SK-N-SH (cell line): ENCODE measurements at regions not wholly inside any gene's neighbourhood (a gene's known extent, or its start where the extent isn't known, plus 50 kb on each side); places are given as distances from the start of the nearest gene placed in this dataset.
A peak's percentile ranks its signal among the peaks of the same experiment; 100 is the strongest.

Experiments
- CTCF ChIA-PET: fragments of 300-600, 350-600 bp; formaldehyde crosslinking; extraction: SDS; loops from one replicate; lab custom pipeline; 2021; lab: Yijun Ruan, JAX
- POLR2A ChIA-PET: fragments of 350-600 bp; sonication (Branson Sonifier 250); formaldehyde crosslinking; extraction: SDS; loops from one replicate; lab custom pipeline; 2020; ENCODE audit warnings: antibody characterized with exemption, inconsistent platforms; lab: Yijun Ruan, JAX
- DNase-seq: peaks from one replicate; pipeline ENCODE4 v3.0.0; 2012
- H2AFZ ChIP-seq: fragments of 200-600 bp; sonication (generic); 2 replicates; pipeline ENCODE4 v1.8.1; 2016; ENCODE audit warnings: antibody characterized with exemption, mild to moderate bottlenecking, low read depth
- H3F3A ChIP-seq: fragments of 200-600 bp; sonication (generic); replicated peaks from 2 replicates; pipeline ENCODE3; 2016; ENCODE audit warnings: antibody characterized with exemption, mild to moderate bottlenecking; ENCODE audit not compliant: insufficient read depth
- H3K27ac ChIP-seq, 2 experiments: fragments of 200-500 bp in 1 of 2; fragments of 200-600 bp in 1 of 2; sonication (Bioruptor generic) in 1 of 2; sonication (generic), shearing (Covaris generic) in 1 of 2; 2 replicates each; pipeline versions ENCODE4 v1.5.1 to v1.6.1; 2014 to 2016; ENCODE audit warnings: low read depth in 2 of 2, inconsistent platforms in 1 of 2, low read length in 1 of 2, mild to moderate bottlenecking in 1 of 2, mixed read lengths in 1 of 2
- H3K27me3 ChIP-seq: fragments of 200-600 bp; sonication (generic), shearing (Covaris generic); 2 replicates; pipeline ENCODE4 v1.6.1; 2016; ENCODE audit warnings: mixed run types; ENCODE audit not compliant: insufficient read depth
- H3K36me3 ChIP-seq, 2 experiments: fragments of 200-500 bp in 1 of 2; fragments of 200-600 bp in 1 of 2; sonication (Bioruptor generic) in 1 of 2; sonication (generic) in 1 of 2; replicated peaks in 1 of 2; 2 replicates each; pipeline versions ENCODE3 to v1.5.1; 2014 to 2016; ENCODE audit warnings: low read length in 1 of 2, mild to moderate bottlenecking in 1 of 2; ENCODE audit not compliant: insufficient read depth in 2 of 2, control insufficient read depth in 1 of 2
- H3K4me1 ChIP-seq, 2 experiments: fragments of 200-500 bp in 1 of 2; fragments of 200-600 bp in 1 of 2; sonication (Bioruptor generic) in 1 of 2; sonication (generic), shearing (Covaris generic) in 1 of 2; 2 replicates each; pipeline versions ENCODE4 v1.5.1 to v1.6.1; 2014 to 2016; ENCODE audit warnings: low read depth in 1 of 2, low read length in 1 of 2, mixed run types in 1 of 2; ENCODE audit not compliant: insufficient read depth in 2 of 2, control insufficient read depth in 1 of 2
- H3K4me2 ChIP-seq: fragments of 200-600 bp; sonication (generic), shearing (Covaris generic); 2 replicates; pipeline ENCODE4 v1.6.1; 2017; ENCODE audit warnings: mixed run types
- H3K4me3 ChIP-seq, 2 experiments: fragments of 200-500 bp in 1 of 2; fragments of 200-600 bp in 1 of 2; sonication (Bioruptor generic) in 1 of 2; sonication (generic), shearing (Covaris generic) in 1 of 2; 2 replicates each; pipeline versions ENCODE4 v1.5.1 to v1.8.1; 2014 to 2016; ENCODE audit warnings: low read depth in 2 of 2, inconsistent platforms in 1 of 2, low read length in 1 of 2, mild to moderate bottlenecking in 1 of 2, mixed read lengths in 1 of 2, moderate library complexity in 1 of 2
- H3K79me2 ChIP-seq: fragments of 200-600 bp; sonication (generic); 2 replicates; pipeline ENCODE4 v1.8.1; 2017; ENCODE audit warnings: mild to moderate bottlenecking; ENCODE audit not compliant: insufficient read depth
- H3K9ac ChIP-seq: fragments of 200-600 bp; sonication (generic); 2 replicates; pipeline ENCODE4 v1.6.1; 2017; ENCODE audit warnings: mixed run types
- H3K9me2 ChIP-seq: fragments of 200-600 bp; sonication (generic); 2 replicates; pipeline ENCODE4 v1.6.1; 2017; ENCODE audit warnings: mixed run types
- H3K9me3 ChIP-seq: fragments of 200-600 bp; sonication (generic); 2 replicates; pipeline ENCODE4 v1.6.1; 2017; ENCODE audit warnings: mixed run types, mild to moderate bottlenecking, moderate library complexity
- H4K20me1 ChIP-seq: fragments of 200-600 bp; sonication (generic); 2 replicates; pipeline ENCODE4 v1.6.1; 2017; ENCODE audit warnings: mild to moderate bottlenecking, mixed run types; ENCODE audit not compliant: insufficient read depth
- EP300 ChIP-seq, 2 experiments: IDR thresholded peaks; 2 replicates each; pipeline versions ENCODE4 v1.4.0 to v1.6.1; 2012; ENCODE audit warnings: borderline replicate concordance in 1 of 2, low read depth in 1 of 2, low read length in 1 of 2
- FOXM1 ChIP-seq: IDR thresholded peaks from 2 replicates; pipeline ENCODE4 v1.4.0; 2012; ENCODE audit warnings: low read depth, mild to moderate bottlenecking
- GATA2 ChIP-seq: sonication (generic); formaldehyde crosslinking; IDR thresholded peaks from 2 replicates; pipeline ENCODE4 v1.5.0; 2020; ENCODE audit warnings: mild to moderate bottlenecking, missing genetic modification reagents
- MXI1 ChIP-seq: IDR thresholded peaks from 2 replicates; pipeline ENCODE4 v1.6.1; 2012; ENCODE audit warnings: mild to moderate bottlenecking, low read depth, low read length, improper control_type of control experiment
- NFIC ChIP-seq: IDR thresholded peaks from 2 replicates; pipeline ENCODE4 v1.4.0; 2012; ENCODE audit warnings: borderline replicate concordance
- PBX3 ChIP-seq: IDR thresholded peaks from 2 replicates; pipeline ENCODE4; 2012
- POLR2AphosphoS5 ChIP-seq: IDR thresholded peaks from 2 replicates; pipeline ENCODE4 v1.6.1; 2012; ENCODE audit warnings: low read depth, low read length
- RXRA ChIP-seq: IDR thresholded peaks from 2 replicates; pipeline ENCODE4 v1.4.0; 2012; ENCODE audit warnings: low read depth, mild to moderate bottlenecking, borderline replicate concordance
- TAF1 ChIP-seq: IDR thresholded peaks from 2 replicates; pipeline ENCODE4 v1.6.1; 2012; ENCODE audit warnings: low read depth, mild to moderate bottlenecking, low read length, moderate library complexity, borderline replicate concordance
- TCF12 ChIP-seq: IDR thresholded peaks from 2 replicates; pipeline ENCODE4 v1.4.0; 2012
- USF1 ChIP-seq: IDR thresholded peaks from 2 replicates; pipeline ENCODE4 v1.4.0; 2012; ENCODE audit warnings: low read depth, borderline replicate concordance
- YY1 ChIP-seq: IDR thresholded peaks from 2 replicates; pipeline ENCODE4 v1.4.0; 2012; ENCODE audit warnings: low read depth, mild to moderate bottlenecking
- WGBS: methylation state at CpG from one replicate; pipeline ENCODE4 v1.1.6; 2017; ENCODE audit warnings: low lambda C conversion rate; 5-methylcytosine and 5-hydroxymethylcytosine counted together

GRCh38 chr17:77824102-77824779 lies 134.3 kb upstream of the TNRC6C start (continued):
- TF ChIP-seq EP300 (IDR thresholded peaks at IDR 0.05; ENCODE audit: borderline replicate concordance in 1 of 2, low read depth in 1 of 2, low read length in 1 of 2) (no peak), TAF1 (no peak)
- TF ChIP-seq, all 33 proteins: peak for 0

GRCh38 chr17:77824780-77825280 lies 133.7 kb upstream of the TNRC6C start:
- H3K4me1 ChIP-seq = peaks cover 4 to 25% of the 10 kb centered on the region in 2 experiments; a peak in 3 of 4 replicates
- no peaks in the 10 kb centered on the region for H3K9me2 ChIP-seq
- no peaks in the 10 kb centered on the region for H3K36me3 ChIP-seq
- peaks cover 13% of the 10 kb centered on the region for H3F3A ChIP-seq
- ChIA-PET POLR2A (interaction anchor here (0.6 to 1.7 kb wide), 2 partner anchors 133 to 376 kb away, joined by 3 to 6 read pairs; partner anchors contain the start of gene TNRC6C), CTCF (interaction anchor here (0.9 to 1.4 kb wide), 4 partner anchors 9 to 282 kb away, joined by 3 to 4 read pairs (median 3); no protein-coding TSS in a partner anchor)
- TF ChIP-seq POLR2AphosphoS5 = no peak
- TF ChIP-seq PBX3 = no peak
- H3K9ac ChIP-seq = no peak overlapping the region
- no peaks in the 10 kb centered on the region for H3K79me2 ChIP-seq
- H2AFZ ChIP-seq = no peak overlapping the region
- H3K4me3 ChIP-seq = no peak overlapping the region
- H3K9me3 ChIP-seq = no peaks in the 10 kb centered on the region
- no peaks in the 10 kb centered on the region for H3K27me3 ChIP-seq
- no peaks in the 10 kb centered on the region for H4K20me1 ChIP-seq
- DNase-seq = peak; percentile 19
- 86% methylated on average over 9 of the region's 9 CpGs for WGBS
- no peak overlapping the region for H3K27ac ChIP-seq
- no peak overlapping the region for H3K4me2 ChIP-seq

- POLR2A ChIA-PET = interaction anchor here (1.7 kb wide), 1 partner anchor 132 kb away, joined by 6 read pairs; the partner anchor contains the start of gene TNRC6C
- H3K4me1 ChIP-seq = peaks cover 12 to 33% of the 10 kb centered on the region in 2 experiments; a peak in 3 of 4 replicates
- H3F3A ChIP-seq = peaks cover 13% of the 10 kb centered on the region
- H4K20me1 ChIP-seq = no peaks in the 10 kb centered on the region
- no peak for DNase-seq
- TF ChIP-seq FOXM1 = no peak
- TF ChIP-seq POLR2AphosphoS5 = no peak
- TF ChIP-seq YY1 = no peak
- no peak for TF ChIP-seq TCF12
- no peak for TF ChIP-seq EP300 (IDR thresholded peaks at IDR 0.05; ENCODE audit: borderline replicate concordance in 1 of 2, low read depth in 1 of 2, low read length in 1 of 2)
- no peak for TF ChIP-seq NFIC
- TF ChIP-seq USF1 = no peak
- no peak for TF ChIP-seq RXRA
- TF ChIP-seq GATA2 (CRISPR knock-in tag) = no peak
- no peak for TF ChIP-seq MXI1
- no peak overlapping the region for H3K9ac ChIP-seq
- H3K4me3 ChIP-seq = no peak overlapping the region
- no peak overlapping the region for H2AFZ ChIP-seq
- no peaks in the 10 kb centered on the region for H3K36me3 ChIP-seq
- no peak overlapping the region for H3K4me2 ChIP-seq
- no peaks in the 10 kb centered on the region for H3K9me2 ChIP-seq
- WGBS = 88% methylated on average over 15 of the region's 15 CpGs
- H3K27ac ChIP-seq = no peak overlapping the region
- H3K79me2 ChIP-seq = no peaks in the 10 kb centered on the region
- CTCF ChIA-PET = interaction anchor here (0.9 to 1.6 kb wide), 6 partner anchors 10 to 283 kb away, joined by 3 to 8 read pairs (median 3); no protein-coding TSS in a partner anchor
- H3K27me3 ChIP-seq = no peaks in the 10 kb centered on the region
- H3K9me3 ChIP-seq = no peaks in the 10 kb centered on the region
These were observed 132.9 kb upstream of the TNRC6C start for GRCh38 chr17:77825621-77826020.
